ENCODE measurements at regions not wholly inside any gene's neighbourhood (a gene's known extent, or its start where the extent isn't known, plus 50 kb on each side); places are given as distances from the start of the nearest gene placed in this dataset.

DNA sequence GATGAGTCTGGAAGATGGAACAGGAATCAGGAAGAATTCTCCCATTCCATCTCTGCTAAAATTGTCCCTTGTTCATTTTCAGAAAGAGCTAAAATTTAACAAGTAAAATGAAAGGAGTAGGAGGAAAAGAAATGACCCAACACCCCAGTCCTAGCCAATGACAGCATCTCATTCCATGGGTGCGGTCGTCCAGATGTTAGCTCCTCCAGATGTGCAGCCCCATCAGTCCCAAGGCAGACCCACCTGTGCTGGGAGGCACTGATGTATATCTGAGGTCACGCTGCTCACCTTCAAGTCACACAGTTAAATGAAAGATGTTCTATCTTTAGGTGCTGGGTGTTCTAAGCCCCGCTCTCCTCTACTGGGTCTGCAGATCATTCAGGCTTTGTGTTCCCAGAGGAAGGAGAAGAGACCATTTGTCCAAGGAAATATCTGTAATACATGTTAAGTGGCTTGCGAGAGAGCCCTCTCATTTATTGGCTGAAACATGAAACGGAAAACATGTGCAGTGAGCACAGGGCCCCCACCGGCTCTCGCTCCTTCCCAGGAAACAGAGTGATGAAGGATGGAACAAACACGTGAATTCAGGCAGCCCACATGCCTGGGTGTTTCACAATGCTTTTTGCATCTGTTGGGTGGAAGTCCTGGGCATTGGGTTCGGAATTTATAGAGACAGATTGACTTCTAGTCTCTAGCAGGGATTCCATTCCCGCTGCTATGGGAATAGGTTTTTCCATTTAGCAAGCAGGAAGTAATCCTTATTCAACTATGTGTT, 294.6 kb downstream of the NUAK1 start:
- no peaks in the 10 kb centered on the region for H3K36me3 ChIP-seq (replicated peaks in 1 of 2; ENCODE audit: control insufficient read depth in 1 of 2, insufficient read depth in 2 of 2, low read length in 2 of 2)
- H3K9ac ChIP-seq (ENCODE audit: insufficient read depth, low read length, poor library complexity, severe bottlenecking), result no peak overlapping the region
- Mint-ChIP-seq H3K27me3 (ENCODE audit: low read depth in 3 of 3) (peaks cover 7 to 12% (median 11%) of the 10 kb centered on the region in 3 donors), H3K9me3 (peaks cover 0 to 3% (median 2%) of the 10 kb centered on the region in 7 donors), H3K36me3 (no peaks in the 10 kb centered on the region), H3K27ac (no peak overlapping the region), H3K4me3 (peak overlapping the region in 1 of 2 donors; percentile 5), H3K4me1 (peaks cover 4% of the 10 kb centered on the region)
- intact Hi-C loops (cut with micrococcal nuclease), result no loop called here
- no peak overlapping the region for H3K4me2 ChIP-seq (replicated peaks; ENCODE audit: extremely low read depth, low read length, poor library complexity, severe bottlenecking)
- no peaks in the 10 kb centered on the region for H3K4me1 ChIP-seq (ENCODE audit: control insufficient read depth in 1 of 2, insufficient read depth in 2 of 2, low read length in 2 of 2)
- H3K79me2 ChIP-seq (ENCODE audit: insufficient read depth, low read length), result no peaks in the 10 kb centered on the region
- H4K20me1 ChIP-seq (ENCODE audit: insufficient read depth, low read length), result no peaks in the 10 kb centered on the region
- no peak overlapping the region for H3K4me3 ChIP-seq (replicated peaks in 1 of 3; ENCODE audit: low read depth in 2 of 3, low read length in 3 of 3)
- H2AFZ ChIP-seq (ENCODE audit: insufficient read depth, low read depth, low read length, poor library complexity, severe bottlenecking), result no peak overlapping the region
- no peaks in the 10 kb centered on the region for H3K9me3 ChIP-seq (replicated peaks in 1 of 2; ENCODE audit: control insufficient read depth in 1 of 2, insufficient read depth in 1 of 2, low read length in 2 of 2)
- H3K27me3 ChIP-seq (ENCODE audit: control insufficient read depth in 2 of 2, insufficient read depth in 2 of 2, low read length in 2 of 2), result peaks cover 0 to 4% of the 10 kb centered on the region in 2 donors
- H3K27ac ChIP-seq (ENCODE audit: low read depth in 1 of 2, low read length in 2 of 2), result no peak overlapping the region
- TF ChIP-seq, protein P1, sequence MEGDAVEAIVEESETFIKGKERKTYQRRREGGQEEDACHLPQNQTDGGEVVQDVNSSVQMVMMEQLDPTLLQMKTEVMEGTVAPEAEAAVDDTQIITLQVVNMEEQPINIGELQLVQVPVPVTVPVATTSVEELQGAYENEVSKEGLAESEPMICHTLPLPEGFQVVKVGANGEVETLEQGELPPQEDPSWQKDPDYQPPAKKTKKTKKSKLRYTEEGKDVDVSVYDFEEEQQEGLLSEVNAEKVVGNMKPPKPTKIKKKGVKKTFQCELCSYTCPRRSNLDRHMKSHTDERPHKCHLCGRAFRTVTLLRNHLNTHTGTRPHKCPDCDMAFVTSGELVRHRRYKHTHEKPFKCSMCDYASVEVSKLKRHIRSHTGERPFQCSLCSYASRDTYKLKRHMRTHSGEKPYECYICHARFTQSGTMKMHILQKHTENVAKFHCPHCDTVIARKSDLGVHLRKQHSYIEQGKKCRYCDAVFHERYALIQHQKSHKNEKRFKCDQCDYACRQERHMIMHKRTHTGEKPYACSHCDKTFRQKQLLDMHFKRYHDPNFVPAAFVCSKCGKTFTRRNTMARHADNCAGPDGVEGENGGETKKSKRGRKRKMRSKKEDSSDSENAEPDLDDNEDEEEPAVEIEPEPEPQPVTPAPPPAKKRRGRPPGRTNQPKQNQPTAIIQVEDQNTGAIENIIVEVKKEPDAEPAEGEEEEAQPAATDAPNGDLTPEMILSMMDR (IDR thresholded peaks at IDR 0.05), result no peak
- DNase-seq, result no peak
- WGBS (ENCODE audit: insufficient coverage), result 89% methylated on average over 4 of the region's 11 CpGs

DNA sequence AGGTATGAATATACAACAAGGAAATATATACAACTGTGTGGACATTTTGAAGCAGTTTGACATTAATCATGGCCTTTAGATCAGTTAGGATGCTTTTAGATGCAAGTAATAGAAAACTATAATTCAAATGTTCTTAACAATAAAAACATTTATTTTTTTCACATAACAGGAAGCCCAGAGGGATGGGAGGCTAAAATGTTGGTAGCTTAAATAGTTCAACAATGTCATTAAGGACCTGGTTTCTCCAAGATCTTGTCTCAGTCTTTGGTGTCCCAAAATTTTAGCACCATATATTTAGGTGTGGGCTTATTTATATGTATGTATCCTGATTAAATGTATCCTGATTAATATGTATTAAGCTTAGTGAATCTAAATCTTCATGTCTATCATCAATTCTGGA, 292.4 kb downstream of the NUAK1 start:
- Mint-ChIP-seq H3K27ac (no peak overlapping the region), H3K9me3 (peaks cover 0 to 11% (median 2%) of the 10 kb centered on the region in 7 donors), H3K4me1 (peaks cover 4% of the 10 kb centered on the region), H3K36me3 (no peaks in the 10 kb centered on the region), H3K27me3 (ENCODE audit: low read depth in 3 of 3) (peaks cover 5 to 13% (median 9%) of the 10 kb centered on the region in 3 donors), H3K4me3 (no peak overlapping the region)
- Histone ChIP-seq H3K36me3 (replicated peaks in 1 of 2; ENCODE audit: control insufficient read depth in 1 of 2, insufficient read depth in 2 of 2, low read length in 2 of 2) (no peaks in the 10 kb centered on the region), H3K27ac (ENCODE audit: low read depth in 1 of 2, low read length in 2 of 2) (no peak overlapping the region), H3K9ac (ENCODE audit: insufficient read depth, low read length, poor library complexity, severe bottlenecking) (no peak overlapping the region), H3K4me1 (ENCODE audit: control insufficient read depth in 1 of 2, insufficient read depth in 2 of 2, low read length in 2 of 2) (no peaks in the 10 kb centered on the region), H3K9me3 (replicated peaks in 1 of 2; ENCODE audit: control insufficient read depth in 1 of 2, insufficient read depth in 1 of 2, low read length in 2 of 2) (no peaks in the 10 kb centered on the region), H3K4me2 (replicated peaks; ENCODE audit: extremely low read depth, low read length, poor library complexity, severe bottlenecking) (no peak overlapping the region), H3K4me3 (replicated peaks in 1 of 3; ENCODE audit: low read depth in 2 of 3, low read length in 3 of 3) (no peak overlapping the region), H3K27me3 (ENCODE audit: control insufficient read depth in 2 of 2, insufficient read depth in 2 of 2, low read length in 2 of 2) (peaks cover 0 to 4% of the 10 kb centered on the region in 2 donors), H4K20me1 (ENCODE audit: insufficient read depth, low read length) (no peaks in the 10 kb centered on the region), H2AFZ (ENCODE audit: insufficient read depth, low read depth, low read length, poor library complexity, severe bottlenecking) (no peak overlapping the region), H3K79me2 (ENCODE audit: insufficient read depth, low read length) (no peaks in the 10 kb centered on the region)
- intact Hi-C loops (cut with micrococcal nuclease), result no loop called here
- TF ChIP-seq, protein P1 (IDR thresholded peaks at IDR 0.05), result no peak
- no peak for DNase-seq
